Stimulated activated CD4-positive, alpha-beta T cell treated with anti-CD3 and anti-CD28 coated beads, Interleukin-15, amount 100 ng/mL, for 1 hour (primary cell): ENCODE measurements at regions not wholly inside any gene's neighbourhood (a gene's known extent, or its start where the extent isn't known, plus 50 kb on each side); places are given as distances from the start of the nearest gene placed in this dataset.

Source experiments
- DNase-seq, 2 donors: peaks; one replicate each; pipeline ENCODE4 v3.0.0-alpha.2; 2020; ENCODE audit warnings: low read depth in 1 of 2, low spot score in 1 of 2

- DNase-seq: no peak
Observed at GRCh38 chr2:226220511-226220910, 579.1 kb downstream of the IRS1 start.

GRCh38 chr2:226217191-226217590, 582.4 kb downstream of the IRS1 start:
- no peak for DNase-seq

- no peak for DNase-seq
Observed at GRCh38 chr2:226216575-226216974, 583.0 kb downstream of the IRS1 start.

- peak; percentile 1 to 12 for DNase-seq
Observed at GRCh38 chr2:226215902-226216503, 583.6 kb downstream of the IRS1 start.

GRCh38 chr2:226213717-226214116, 585.9 kb downstream of the IRS1 start:
- DNase-seq: no peak

- DNase-seq: no peak
Observed at GRCh38 chr2:226211439-226211838, 588.2 kb downstream of the IRS1 start.

GRCh38 chr2:226208726-226209125, 590.9 kb downstream of the IRS1 start:
- DNase-seq: no peak

GRCh38 chr2:226207671-226208070, 591.9 kb downstream of the IRS1 start:
- no peak for DNase-seq

GRCh38 chr2:226199555-226199954, 600.1 kb downstream of the IRS1 start:
- DNase-seq: no peak

- DNase-seq: no peak
Observed at GRCh38 chr2:226198956-226199355, 600.7 kb downstream of the IRS1 start.

- DNase-seq: no peak
Observed at GRCh38 chr2:226190479-226191252, 609.0 kb downstream of the IRS1 start.

- DNase-seq: no peak
Observed at GRCh38 chr2:226189061-226189460, 610.6 kb downstream of the IRS1 start.

GRCh38 chr2:226187616-226188015, 612.0 kb downstream of the IRS1 start:
- no peak for DNase-seq

GRCh38 chr2:226187156-226187555, 612.5 kb downstream of the IRS1 start:
- DNase-seq: no peak

- DNase-seq: no peak
Observed at GRCh38 chr2:226185616-226186211, 613.9 kb downstream of the IRS1 start.

- no peak for DNase-seq
Observed at GRCh38 chr2:226184940-226185615, 614.5 kb downstream of the IRS1 start.

- DNase-seq: no peak
Observed at GRCh38 chr2:226184540-226184939, 615.1 kb downstream of the IRS1 start.

GRCh38 chr2:226183550-226183949, 616.1 kb downstream of the IRS1 start:
- DNase-seq: no peak

GRCh38 chr2:226183033-226183432, 616.6 kb downstream of the IRS1 start:
- DNase-seq: no peak

- DNase-seq: no peak
Observed at GRCh38 chr2:226181909-226182308, 617.7 kb downstream of the IRS1 start.

GRCh38 chr2:226180281-226180884, 619.2 kb downstream of the IRS1 start:
- DNase-seq: no peak
